SK-N-SH treated with all-trans-retinoic acid at 6 μM for 48 hours (cell line): ENCODE measurements at regions not wholly inside any gene's neighbourhood (a gene's known extent, or its start where the extent isn't known, plus 50 kb on each side); places are given as distances from the start of the nearest gene placed in this dataset.

ENCODE experiments used
- ESRRG ChIP-seq: fragments of 250-450 bp; sonication (Bioruptor Pico); IDR thresholded peaks from 2 replicates; pipeline ENCODE4 v1.6.1; 2021; ENCODE audit warnings: mild to moderate bottlenecking
- TOX ChIP-seq: fragments of 250-450 bp; sonication (Bioruptor Pico); IDR thresholded peaks from 2 replicates; pipeline ENCODE4 v1.8.0; 2021; ENCODE audit warnings: mild to moderate bottlenecking, moderate library complexity, borderline replicate concordance
- TF ChIP-seq, protein P1 (sequence below): fragments of 250-450 bp; sonication (Bioruptor Pico); IDR thresholded peaks from 2 replicates; pipeline ENCODE4 v1.5.1; 2020; ENCODE audit warnings: low read depth, mild to moderate bottlenecking, moderate library complexity

DNA sequence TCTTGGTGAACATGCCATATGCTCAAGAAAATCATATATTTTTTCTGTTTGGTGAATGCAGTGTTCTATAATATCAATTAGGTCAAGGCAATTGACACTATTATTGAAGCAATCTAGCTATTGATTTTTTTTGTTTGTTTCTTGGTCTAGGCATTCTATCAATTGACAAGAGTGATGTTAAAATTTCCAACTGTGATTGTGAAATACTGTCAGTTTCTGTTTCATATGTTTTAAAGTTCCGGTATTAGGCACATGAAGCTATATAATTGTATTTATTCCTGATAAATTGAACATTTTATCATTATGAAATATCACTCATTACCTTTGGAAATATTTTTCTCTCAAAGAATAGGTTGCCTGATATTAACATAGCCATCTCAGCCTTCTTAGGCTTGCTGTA lies 653.4 kb downstream of the HDGFL1 start:
- TF ChIP-seq, protein P1, sequence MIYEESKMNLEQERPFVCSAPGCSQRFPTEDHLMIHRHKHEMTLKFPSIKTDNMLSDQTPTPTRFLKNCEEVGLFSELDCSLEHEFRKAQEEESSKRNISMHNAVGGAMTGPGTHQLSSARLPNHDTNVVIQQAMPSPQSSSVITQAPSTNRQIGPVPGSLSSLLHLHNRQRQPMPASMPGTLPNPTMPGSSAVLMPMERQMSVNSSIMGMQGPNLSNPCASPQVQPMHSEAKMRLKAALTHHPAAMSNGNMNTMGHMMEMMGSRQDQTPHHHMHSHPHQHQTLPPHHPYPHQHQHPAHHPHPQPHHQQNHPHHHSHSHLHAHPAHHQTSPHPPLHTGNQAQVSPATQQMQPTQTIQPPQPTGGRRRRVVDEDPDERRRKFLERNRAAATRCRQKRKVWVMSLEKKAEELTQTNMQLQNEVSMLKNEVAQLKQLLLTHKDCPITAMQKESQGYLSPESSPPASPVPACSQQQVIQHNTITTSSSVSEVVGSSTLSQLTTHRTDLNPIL (CRISPR knock-in tag) = no peak
- TF ChIP-seq ESRRG (CRISPR knock-in tag) (no peak), TOX (CRISPR knock-in tag) (no peak)
